Effector CD4-positive, alpha-beta T cell (primary cell): ENCODE measurements at regions not wholly inside any gene's neighbourhood (a gene's known extent, or its start where the extent isn't known, plus 50 kb on each side); places are given as distances from the start of the nearest gene placed in this dataset.

Experiments used
- DNase-seq: peaks from one replicate; pipeline ENCODE4 v3.0.0-alpha.2; 2020

GRCh38 chr4:24040811-24041210 lies 151.0 kb upstream of the PPARGC1A start:
- no peak for DNase-seq

- DNase-seq, result no peak
Observed at GRCh38 chr4:24033626-24034025, 143.8 kb upstream of the PPARGC1A start.

GRCh38 chr4:24032371-24032989 lies 142.6 kb upstream of the PPARGC1A start:
- no peak for DNase-seq

- DNase-seq, result no peak
Observed at GRCh38 chr4:24026596-24026995, 136.7 kb upstream of the PPARGC1A start.

GRCh38 chr4:24024605-24025004 lies 134.8 kb upstream of the PPARGC1A start:
- no peak for DNase-seq

- DNase-seq, result no peak
Observed at GRCh38 chr4:24024157-24024556, 134.3 kb upstream of the PPARGC1A start.

GRCh38 chr4:24015782-24016181 lies 125.9 kb upstream of the PPARGC1A start:
- no peak for DNase-seq

- no peak for DNase-seq
Observed at GRCh38 chr4:24013668-24014422, 124.0 kb upstream of the PPARGC1A start.

- no peak for DNase-seq
Observed at GRCh38 chr4:24010994-24011393, 121.1 kb upstream of the PPARGC1A start.

GRCh38 chr4:24010573-24010972 lies 120.7 kb upstream of the PPARGC1A start:
- DNase-seq, result no peak

GRCh38 chr4:24007860-24008261 lies 118.0 kb upstream of the PPARGC1A start:
- DNase-seq, result no peak

- no peak for DNase-seq
Observed at GRCh38 chr4:24006269-24006668, 116.4 kb upstream of the PPARGC1A start.

GRCh38 chr4:24003926-24004325 lies 114.1 kb upstream of the PPARGC1A start:
- DNase-seq, result no peak

GRCh38 chr4:24003496-24003895 lies 113.6 kb upstream of the PPARGC1A start:
- DNase-seq, result no peak

- no peak for DNase-seq
Observed at GRCh38 chr4:24002330-24002966, 112.6 kb upstream of the PPARGC1A start.

- DNase-seq, result no peak
Observed at GRCh38 chr4:24001486-24002329, 111.9 kb upstream of the PPARGC1A start.

GRCh38 chr4:24000470-24000831 lies 110.6 kb upstream of the PPARGC1A start:
- no peak for DNase-seq

- DNase-seq, result no peak
Observed at GRCh38 chr4:23999714-24000469, 110.0 kb upstream of the PPARGC1A start.

GRCh38 chr4:23993373-23993772 lies 103.5 kb upstream of the PPARGC1A start:
- DNase-seq, result no peak

- no peak for DNase-seq
Observed at GRCh38 chr4:23991444-23991843, 101.6 kb upstream of the PPARGC1A start.

- no peak for DNase-seq
Observed at GRCh38 chr4:23986270-23986669, 96.4 kb upstream of the PPARGC1A start.

- DNase-seq, result no peak
Observed at GRCh38 chr4:23981328-23981727, 91.5 kb upstream of the PPARGC1A start.
